ENCODE measurements at regions not wholly inside any gene's neighbourhood (a gene's known extent, or its start where the extent isn't known, plus 50 kb on each side); places are given as distances from the start of the nearest gene placed in this dataset.

DNA sequence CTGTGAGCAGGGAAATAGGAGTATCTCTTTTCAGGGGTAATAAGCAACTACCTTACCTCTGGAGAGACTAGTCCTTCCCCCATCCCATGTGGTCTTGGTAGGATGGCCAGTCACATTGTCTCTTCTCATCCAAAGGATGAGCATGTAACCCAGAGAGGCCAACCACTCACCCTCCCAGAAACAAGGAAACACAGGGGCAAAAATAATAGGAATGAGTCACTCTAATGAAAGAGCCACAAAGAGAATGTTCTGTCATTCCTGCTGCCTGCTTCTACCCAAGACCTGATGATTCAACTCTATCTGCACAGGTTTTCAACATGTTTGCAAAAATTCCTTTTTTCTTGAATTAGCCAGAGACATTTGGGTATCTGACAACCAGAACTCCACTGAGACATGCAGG, 99.3 kb upstream of the NFE2L3 start:
- no peaks in the 10 kb centered on the region for H3K4me1 Mint-ChIP-seq
- H3K4me3 Mint-ChIP-seq = no peak overlapping the region
- intact Hi-C loops (cut with micrococcal nuclease) = no loop called here
- H3K9me3 Mint-ChIP-seq = peaks cover 4% of the 10 kb centered on the region
- DNase-seq (no peak), ATAC-seq (ENCODE audit: low read depth) (no peak)
- peaks cover 40% of the 10 kb centered on the region for H3K27me3 Mint-ChIP-seq
- no peaks in the 10 kb centered on the region for H3K36me3 Mint-ChIP-seq (ENCODE audit: low read depth)
- CTCF ChIA-PET = no interaction called here
- no peak overlapping the region for H3K27ac Mint-ChIP-seq
- POLR2A ChIA-PET = no interaction called here
- TF ChIP-seq CTCF (IDR thresholded peaks at IDR 0.05) = no peak

- Mint-ChIP-seq H3K4me3 (no peak overlapping the region), H3K36me3 (ENCODE audit: low read depth) (no peaks in the 10 kb centered on the region), H3K27me3 (peaks cover 49% of the 10 kb centered on the region), H3K27ac (no peak overlapping the region), H3K4me1 (no peaks in the 10 kb centered on the region), H3K9me3 (peaks cover 4% of the 10 kb centered on the region)
- DNase-seq (no peak), ATAC-seq (ENCODE audit: low read depth) (no peak)
- POLR2A ChIA-PET = no interaction called here
- intact Hi-C loops (cut with micrococcal nuclease) = no loop called here
- TF ChIP-seq CTCF (IDR thresholded peaks at IDR 0.05) = no peak
- CTCF ChIA-PET = interaction anchor here (1.8 kb wide), 1 partner anchor 162 kb away, joined by 6 read pairs; no protein-coding TSS in a partner anchor
Observed at GRCh38 chr7:26054386-26054785, 97.6 kb upstream of the NFE2L3 start.

GRCh38 chr7:26055241-26055640, 96.8 kb upstream of the NFE2L3 start:
- no peak for DNase-seq
- Mint-ChIP-seq H3K9me3 (peaks cover 4% of the 10 kb centered on the region), H3K4me3 (no peak overlapping the region), H3K27ac (no peak overlapping the region), H3K36me3 (ENCODE audit: low read depth) (no peaks in the 10 kb centered on the region), H3K27me3 (peaks cover 49% of the 10 kb centered on the region), H3K4me1 (no peaks in the 10 kb centered on the region)
- POLR2A ChIA-PET = no interaction called here
- intact Hi-C loops (cut with micrococcal nuclease) = no loop called here
- no peak for TF ChIP-seq CTCF (IDR thresholded peaks at IDR 0.05)
- ATAC-seq (ENCODE audit: low read depth) = no peak
- CTCF ChIA-PET = no interaction called here

GRCh38 chr7:26060733-26061677, 91.0 kb upstream of the NFE2L3 start:
- intact Hi-C loops (cut with micrococcal nuclease) = loop anchor here (1.0 to 10.0 kb wide), 5 partner anchors 93 to 614 kb away; no protein-coding TSS in a partner anchor
- Mint-ChIP-seq H3K27ac (no peak overlapping the region), H3K4me1 (peaks cover 4% of the 10 kb centered on the region), H3K36me3 (ENCODE audit: low read depth) (no peaks in the 10 kb centered on the region), H3K4me3 (no peak overlapping the region), H3K27me3 (peaks cover 41% of the 10 kb centered on the region), H3K9me3 (no peaks in the 10 kb centered on the region)
- ATAC-seq (ENCODE audit: low read depth) (no peak), DNase-seq (no peak)
- CTCF ChIA-PET = interaction anchor here (0.6 to 4.0 kb wide), 5 partner anchors 18 to 1490 kb away, joined by 3 to 61 read pairs (median 8); no protein-coding TSS in a partner anchor
- POLR2A ChIA-PET = no interaction called here
- TF ChIP-seq CTCF (IDR thresholded peaks at IDR 0.05) = no peak
